Peyer's patch (tissue), 4 donors: ENCODE measurements at regions not wholly inside any gene's neighbourhood (a gene's known extent, or its start where the extent isn't known, plus 50 kb on each side); places are given as distances from the start of the nearest gene placed in this dataset.
A peak's percentile ranks its signal among the peaks of the same experiment; 100 is the strongest.

Source experiments
- CTCF ChIP-seq, 6 experiments: fragments of 450-650 bp in 4 of 6; fragments of 200-600 bp in 2 of 6; sonication (generic) in 1 of 6; IDR thresholded peaks; one replicate each; pipeline ENCODE4 v1.5.1; 2017 to 2019; ENCODE audit warnings: antibody characterized with exemption in 6 of 6, mild to moderate bottlenecking in 3 of 6, moderate library complexity in 1 of 6
- POLR2A ChIP-seq, 2 donors: fragments of 450-650 bp; IDR thresholded peaks; one replicate each; pipeline ENCODE4 v1.5.1; 2017; ENCODE audit warnings: antibody characterized with exemption in 2 of 2, mild to moderate bottlenecking in 2 of 2, moderate library complexity in 2 of 2

DNA sequence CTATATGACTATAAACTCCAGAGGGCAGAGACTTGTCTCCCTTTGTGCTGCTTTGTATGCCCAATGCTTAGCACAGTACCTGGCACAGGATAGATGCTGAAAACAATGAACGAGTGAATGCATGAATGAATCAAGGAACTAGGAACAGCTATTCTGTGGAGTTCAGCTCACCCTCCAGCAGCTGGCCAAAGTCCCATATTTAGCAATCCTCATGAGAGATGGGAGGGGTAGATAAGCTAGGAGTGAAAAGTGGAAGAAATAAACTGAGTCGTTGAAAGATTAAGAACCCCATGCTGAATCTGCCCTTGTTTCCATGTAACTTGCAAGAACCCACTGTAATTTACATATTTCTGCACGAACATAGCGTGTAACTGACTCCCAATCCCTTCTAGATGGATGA is 106.5 kb downstream of the MAFB start:
- TF ChIP-seq CTCF (IDR thresholded peaks at IDR 0.05) (peak in 1 of 6 experiments; percentile 3), POLR2A (IDR thresholded peaks at IDR 0.05) (no peak)
